A673 (cell line): ENCODE measurements at regions not wholly inside any gene's neighbourhood (a gene's known extent, or its start where the extent isn't known, plus 50 kb on each side); places are given as distances from the start of the nearest gene placed in this dataset.

ENCODE experiments used
- BruUV-seq: library from RNA; stranded (reverse); fragments of 400-500 nt; replicated peaks from 2 replicates; lab custom pipeline; 2021; lab: Mats Ljungman, UMichigan
- CTCF ChIA-PET: fragments of 300-600 bp; sonication (Branson Sonifier 250); formaldehyde crosslinking; loops from one replicate; lab custom pipeline; 2022; ENCODE audit warnings: antibody characterized with exemption; lab: Charles Lee
- POLR2A ChIA-PET: fragments of 300-600 bp; sonication (Branson Sonifier 250); formaldehyde crosslinking; loops from one replicate; lab custom pipeline; 2022; ENCODE audit warnings: antibody characterized with exemption; ENCODE audit not compliant: low non-redundant PET; lab: Charles Lee
- DNase-seq: peaks from one replicate; pipeline ENCODE4 v3.0.0-alpha.2; 2015; ENCODE audit warnings: low spot score
- H3K27ac ChIP-seq: fragments of 200-600 bp; sonication (generic); 2 replicates; pipeline ENCODE4 v1.5.1; 2016; ENCODE audit warnings: mixed run types, low read depth, mild to moderate bottlenecking, mixed read lengths, antibody characterized with exemption, low read length; ENCODE audit not compliant: poor library complexity, severe bottlenecking
- H3K27me3 ChIP-seq: fragments of 200-600 bp; sonication (generic); replicated peaks from 2 replicates; pipeline ENCODE4 v1.6.1; 2017; ENCODE audit warnings: mixed run types, low read depth, mild to moderate bottlenecking, mixed read lengths, antibody characterized with exemption, low read length; ENCODE audit not compliant: insufficient read depth, poor library complexity
- H3K36me3 ChIP-seq: fragments of 200-600 bp; sonication (generic); 2 replicates; pipeline ENCODE4 v1.6.1; 2016; ENCODE audit warnings: mixed run types, mild to moderate bottlenecking, mixed read lengths, antibody characterized with exemption, low read length; ENCODE audit not compliant: insufficient read depth, poor library complexity, severe bottlenecking
- H3K4me1 ChIP-seq: fragments of 200-600 bp; sonication (generic); 2 replicates; pipeline ENCODE4 v1.6.1; 2017; ENCODE audit warnings: mixed run types, mild to moderate bottlenecking, mixed read lengths, antibody characterized with exemption, low read length; ENCODE audit not compliant: insufficient read depth, poor library complexity, severe bottlenecking
- H3K4me3 ChIP-seq: fragments of 200-600 bp; sonication (generic); 2 replicates; pipeline ENCODE4 v1.5.1; 2016; ENCODE audit warnings: low read depth, mixed run types, mild to moderate bottlenecking, mixed read lengths, low read length; ENCODE audit not compliant: poor library complexity, severe bottlenecking
- H3K9me3 ChIP-seq: fragments of 200-600 bp; sonication (generic); 2 replicates; pipeline ENCODE4 v1.6.1; 2016; ENCODE audit warnings: mixed run types, low read depth, mild to moderate bottlenecking, mixed read lengths, antibody characterized with exemption, low read length; ENCODE audit not compliant: poor library complexity, severe bottlenecking
- CTCF ChIP-seq: fragments of 300-800, 200-600 bp; sonication (generic); conservative IDR thresholded peaks from 2 replicates; pipeline ENCODE4 v1.5.1; 2017; ENCODE audit warnings: low read depth, mild to moderate bottlenecking, antibody characterized with exemption, low read length, moderate library complexity, mixed read lengths
- EZH2 ChIP-seq: fragments of 200-600 bp; sonication (generic); IDR thresholded peaks from 2 replicates; pipeline ENCODE4 v1.6.1; 2017; ENCODE audit warnings: borderline replicate concordance, low read depth, mild to moderate bottlenecking, mixed read lengths, antibody characterized with exemption, low read length; ENCODE audit not compliant: poor library complexity, severe bottlenecking
- intact Hi-C: fragments of 100-400 bp; cut with micrococcal nuclease; formaldehyde crosslinking; loops from one replicate; pipeline ENCODE4 v1.10.0; 2022; ENCODE audit not compliant: unreplicated experiment

- Histone ChIP-seq H3K4me1 (no peaks in the 10 kb centered on the region), H3K9me3 (no peaks in the 10 kb centered on the region), H3K27me3 (no peaks in the 10 kb centered on the region), H3K36me3 (no peaks in the 10 kb centered on the region), H3K4me3 (no peak overlapping the region), H3K27ac (no peak overlapping the region)
- ChIA-PET CTCF (no interaction called here), POLR2A (no interaction called here)
- no TSS peak for BruUV-seq
- TF ChIP-seq EZH2 (no peak), CTCF (no peak)
- DNase-seq: no peak
- intact Hi-C loops: no loop called here
Measured at GRCh38 chr15:93286446-93286845, 197.4 kb upstream of the RGMA start.

GRCh38 chr15:93283854-93284253, 194.8 kb upstream of the RGMA start:
- POLR2A ChIA-PET: interaction anchor here (0.7 kb wide), 1 partner anchor 50 kb away, joined by 3 read pairs; no protein-coding TSS in a partner anchor
- Histone ChIP-seq H3K36me3 (no peaks in the 10 kb centered on the region), H3K4me3 (no peak overlapping the region), H3K27me3 (no peaks in the 10 kb centered on the region), H3K27ac (no peak overlapping the region), H3K4me1 (no peaks in the 10 kb centered on the region), H3K9me3 (no peaks in the 10 kb centered on the region)
- no peak for DNase-seq
- CTCF ChIA-PET: no interaction called here
- intact Hi-C loops: no loop called here
- no TSS peak for BruUV-seq
- TF ChIP-seq CTCF (no peak), EZH2 (no peak)

GRCh38 chr15:93282808-93283207, 193.8 kb upstream of the RGMA start:
- Histone ChIP-seq H3K27ac (no peak overlapping the region), H3K4me1 (no peaks in the 10 kb centered on the region), H3K36me3 (no peaks in the 10 kb centered on the region), H3K4me3 (no peak overlapping the region), H3K9me3 (no peaks in the 10 kb centered on the region), H3K27me3 (no peaks in the 10 kb centered on the region)
- no TSS peak for BruUV-seq
- intact Hi-C loops: no loop called here
- no peak for DNase-seq
- CTCF ChIA-PET: no interaction called here
- POLR2A ChIA-PET: no interaction called here
- TF ChIP-seq CTCF (no peak), EZH2 (no peak)
